SU-DHL-6 (cell line): ENCODE measurements at regions not wholly inside any gene's neighbourhood (a gene's known extent, or its start where the extent isn't known, plus 50 kb on each side); places are given as distances from the start of the nearest gene placed in this dataset.

Experiments
- H2AFZ ChIP-seq: fragments of 200-600 bp; sonication (generic); 2 replicates; pipeline ENCODE4 v1.6.1; 2014; ENCODE audit warnings: low read depth, mild to moderate bottlenecking, moderate library complexity, mixed read lengths, antibody characterized with exemption, low read length; ENCODE audit not compliant: severe bottlenecking
- H3F3A ChIP-seq: fragments of 200-600 bp; shearing (Covaris generic); 2 replicates; pipeline ENCODE4 v1.6.0; 2016; ENCODE audit warnings: antibody characterized with exemption, mild to moderate bottlenecking; ENCODE audit not compliant: insufficient read depth
- H3K27ac ChIP-seq: fragments of 200-600 bp; sonication (generic); 2 replicates; pipeline ENCODE4 v1.5.1; 2016; ENCODE audit warnings: low read depth, mild to moderate bottlenecking, low read length, moderate library complexity, mixed read lengths
- H3K27me3 ChIP-seq: fragments of 200-600 bp; sonication (generic), shearing (Covaris generic); 2 replicates; pipeline ENCODE4 v1.6.0; 2014; ENCODE audit warnings: mild to moderate bottlenecking, low read length
- H3K36me3 ChIP-seq: fragments of 200-600 bp; sonication (generic); 2 replicates; pipeline ENCODE4 v1.6.1; 2014; ENCODE audit warnings: mild to moderate bottlenecking, low read length, mixed read lengths
- H3K4me2 ChIP-seq: fragments of 300-600, 200-600 bp; shearing (Covaris generic), sonication (generic); 2 replicates; pipeline ENCODE4 v1.6.0; 2014; ENCODE audit warnings: low read length, low read depth, mild to moderate bottlenecking; ENCODE audit not compliant: poor library complexity, severe bottlenecking
- H3K4me3 ChIP-seq: fragments of 200-600 bp; sonication (generic); 2 replicates; pipeline ENCODE4 v1.5.1; 2014; ENCODE audit warnings: antibody characterized with exemption, low read length, mild to moderate bottlenecking, mixed read lengths; ENCODE audit not compliant: insufficient read depth, poor library complexity, severe bottlenecking
- H3K79me2 ChIP-seq: fragments of 200-600 bp; sonication (generic); 2 replicates; pipeline ENCODE4 v1.6.1; 2014; ENCODE audit warnings: mild to moderate bottlenecking, low read length, moderate library complexity; ENCODE audit not compliant: insufficient read depth
- H3K9ac ChIP-seq: fragments of 200-600 bp; sonication (generic); 2 replicates; pipeline ENCODE4 v1.7.0; 2014; ENCODE audit warnings: mild to moderate bottlenecking, low read length
- H3K9me2 ChIP-seq: fragments of 200-600 bp; sonication (generic); replicated peaks from 2 replicates; pipeline ENCODE4 v1.6.1; 2014; ENCODE audit warnings: low read length; ENCODE audit not compliant: insufficient read depth
- H3K9me3 ChIP-seq: fragments of 200-600 bp; sonication (generic); 2 replicates; pipeline ENCODE4 v1.6.1; 2014; ENCODE audit warnings: low read length, mixed read lengths; ENCODE audit not compliant: insufficient read depth
- H4K20me1 ChIP-seq: fragments of 200-600 bp; sonication (generic); 2 replicates; pipeline ENCODE4 v1.6.1; 2014; ENCODE audit warnings: low read depth, mild to moderate bottlenecking, antibody characterized with exemption, low read length, moderate library complexity, mixed read lengths
- EZH2phosphoT487 ChIP-seq: fragments of 200-600 bp; sonication (generic), shearing (Covaris generic); conservative IDR thresholded peaks from 2 replicates; pipeline ENCODE4 v1.6.1; 2018; ENCODE audit warnings: mild to moderate bottlenecking, antibody characterized with exemption, low read length, moderate library complexity, mixed read lengths
- TF ChIP-seq, protein P1 (sequence below): fragments of 200-600 bp; sonication (generic); IDR thresholded peaks from one replicate; pipeline ENCODE4 v1.5.1; 2017; ENCODE audit warnings: antibody characterized with exemption, mild to moderate bottlenecking, low read length, moderate library complexity; ENCODE audit not compliant: insufficient read depth, poor library complexity, severe bottlenecking

DNA sequence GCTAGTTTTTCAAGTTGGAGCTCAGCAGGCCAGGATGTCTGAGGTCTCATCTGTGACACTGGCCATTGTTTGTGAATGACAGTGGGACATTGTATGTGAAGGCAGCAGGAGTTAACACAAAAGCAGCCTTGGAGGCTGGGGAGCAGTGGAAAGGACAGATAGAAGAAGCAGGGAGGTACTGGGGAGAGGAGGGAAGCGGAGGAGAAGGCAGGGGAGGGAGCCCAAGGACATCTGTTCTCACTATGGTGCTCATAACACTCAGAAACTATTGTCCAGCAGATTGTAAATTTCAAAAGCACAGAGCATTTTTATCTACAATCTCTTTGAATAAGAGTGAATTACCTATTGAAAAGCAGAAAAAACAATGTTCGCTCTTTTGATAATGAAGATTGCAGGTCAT lies 253.6 kb upstream of the DIPK2B start:
- Histone ChIP-seq H3K9ac (no peak overlapping the region), H3K9me2 (no peaks in the 10 kb centered on the region), H3K79me2 (no peaks in the 10 kb centered on the region), H4K20me1 (no peaks in the 10 kb centered on the region), H3K4me3 (no peak overlapping the region), H3K27ac (no peak overlapping the region), H2AFZ (no peak overlapping the region), H3F3A (no peaks in the 10 kb centered on the region), H3K36me3 (no peaks in the 10 kb centered on the region), H3K9me3 (no peaks in the 10 kb centered on the region), H3K27me3 (no peaks in the 10 kb centered on the region), H3K4me2 (no peak overlapping the region)
- TF ChIP-seq EZH2phosphoT487 = no peak
- TF ChIP-seq, protein P1, sequence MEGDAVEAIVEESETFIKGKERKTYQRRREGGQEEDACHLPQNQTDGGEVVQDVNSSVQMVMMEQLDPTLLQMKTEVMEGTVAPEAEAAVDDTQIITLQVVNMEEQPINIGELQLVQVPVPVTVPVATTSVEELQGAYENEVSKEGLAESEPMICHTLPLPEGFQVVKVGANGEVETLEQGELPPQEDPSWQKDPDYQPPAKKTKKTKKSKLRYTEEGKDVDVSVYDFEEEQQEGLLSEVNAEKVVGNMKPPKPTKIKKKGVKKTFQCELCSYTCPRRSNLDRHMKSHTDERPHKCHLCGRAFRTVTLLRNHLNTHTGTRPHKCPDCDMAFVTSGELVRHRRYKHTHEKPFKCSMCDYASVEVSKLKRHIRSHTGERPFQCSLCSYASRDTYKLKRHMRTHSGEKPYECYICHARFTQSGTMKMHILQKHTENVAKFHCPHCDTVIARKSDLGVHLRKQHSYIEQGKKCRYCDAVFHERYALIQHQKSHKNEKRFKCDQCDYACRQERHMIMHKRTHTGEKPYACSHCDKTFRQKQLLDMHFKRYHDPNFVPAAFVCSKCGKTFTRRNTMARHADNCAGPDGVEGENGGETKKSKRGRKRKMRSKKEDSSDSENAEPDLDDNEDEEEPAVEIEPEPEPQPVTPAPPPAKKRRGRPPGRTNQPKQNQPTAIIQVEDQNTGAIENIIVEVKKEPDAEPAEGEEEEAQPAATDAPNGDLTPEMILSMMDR = no peak

DNA sequence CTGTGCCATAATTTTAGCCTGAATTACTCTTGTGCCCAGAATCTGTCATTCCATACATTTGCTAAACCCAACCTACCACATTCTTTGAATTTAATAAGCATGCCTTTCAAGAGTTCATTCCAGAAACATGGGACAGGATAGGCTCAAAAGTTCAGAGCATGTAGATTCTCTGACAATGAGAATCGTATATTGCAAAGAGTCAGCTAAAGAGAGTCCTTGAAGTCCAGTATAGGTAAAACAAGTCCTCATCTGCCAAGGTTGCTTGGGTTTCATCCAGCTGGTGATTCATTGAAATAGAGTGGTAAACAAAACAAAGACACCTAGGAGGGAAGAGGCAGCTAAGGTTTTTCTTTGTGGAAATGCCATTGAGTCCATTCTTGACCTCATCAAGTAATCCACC lies 249.3 kb upstream of the DIPK2B start:
- H3K36me3 ChIP-seq = no peaks in the 10 kb centered on the region
- H3K4me2 ChIP-seq = no peak overlapping the region
- H4K20me1 ChIP-seq = no peaks in the 10 kb centered on the region
- no peaks in the 10 kb centered on the region for H3K9me2 ChIP-seq
- no peak overlapping the region for H3K9ac ChIP-seq
- no peaks in the 10 kb centered on the region for H3F3A ChIP-seq
- no peak overlapping the region for H3K27ac ChIP-seq
- TF ChIP-seq, protein P1 = no peak
- no peak for TF ChIP-seq EZH2phosphoT487
- no peak overlapping the region for H3K4me3 ChIP-seq
- H3K27me3 ChIP-seq = no peaks in the 10 kb centered on the region
- no peaks in the 10 kb centered on the region for H3K9me3 ChIP-seq
- no peak overlapping the region for H2AFZ ChIP-seq
- no peaks in the 10 kb centered on the region for H3K79me2 ChIP-seq

DNA sequence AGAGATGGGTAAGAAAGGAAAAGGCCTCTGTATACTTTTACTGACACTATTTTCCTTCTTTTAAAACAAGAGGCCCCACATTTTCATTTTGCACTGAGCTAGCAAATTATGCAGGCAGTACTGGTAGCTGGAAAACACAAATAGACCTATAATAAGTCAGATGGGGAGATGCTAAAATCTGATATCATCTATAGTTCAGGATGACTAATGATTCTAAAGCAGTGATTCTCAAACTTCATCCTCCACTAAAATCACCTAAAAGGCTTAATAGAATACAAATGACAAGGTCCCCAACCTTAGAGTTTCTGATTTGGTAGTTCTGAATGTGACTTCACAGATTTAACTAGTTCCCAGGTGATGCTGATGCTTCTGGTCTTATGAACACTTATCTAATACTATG lies 247.3 kb upstream of the DIPK2B start:
- no peaks in the 10 kb centered on the region for H3F3A ChIP-seq
- no peaks in the 10 kb centered on the region for H3K36me3 ChIP-seq
- no peak overlapping the region for H3K4me3 ChIP-seq
- no peaks in the 10 kb centered on the region for H4K20me1 ChIP-seq
- no peak overlapping the region for H3K27ac ChIP-seq
- H3K9me3 ChIP-seq = no peaks in the 10 kb centered on the region
- H3K79me2 ChIP-seq = no peaks in the 10 kb centered on the region
- no peak overlapping the region for H2AFZ ChIP-seq
- H3K27me3 ChIP-seq = no peaks in the 10 kb centered on the region
- no peak overlapping the region for H3K4me2 ChIP-seq
- no peak overlapping the region for H3K9ac ChIP-seq
- H3K9me2 ChIP-seq = no peaks in the 10 kb centered on the region
- TF ChIP-seq, protein P1 = no peak
- no peak for TF ChIP-seq EZH2phosphoT487

DNA sequence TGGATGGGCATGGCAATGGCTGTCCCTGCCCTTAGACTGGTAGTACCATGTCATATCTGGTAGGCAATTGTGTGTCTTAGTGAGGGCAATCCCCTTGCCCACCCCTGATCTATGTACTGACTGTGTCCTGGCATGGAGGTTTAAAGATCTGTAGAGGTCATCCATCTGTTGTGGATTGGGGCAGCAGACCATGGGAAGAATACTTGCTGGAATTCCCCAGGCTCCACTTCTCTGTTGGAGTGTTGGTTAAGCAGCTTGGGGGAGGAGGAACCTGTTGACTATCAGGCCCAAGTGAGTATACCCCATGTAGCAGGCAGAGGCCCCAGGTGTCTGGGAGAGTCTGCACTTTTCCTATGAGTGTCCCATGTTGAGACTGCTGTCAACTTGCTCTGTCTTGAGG lies 246.7 kb upstream of the DIPK2B start:
- Histone ChIP-seq H3K79me2 (no peaks in the 10 kb centered on the region), H3K4me2 (no peak overlapping the region), H4K20me1 (no peaks in the 10 kb centered on the region), H3K9me2 (no peaks in the 10 kb centered on the region), H3K27me3 (no peaks in the 10 kb centered on the region), H3K9ac (no peak overlapping the region), H3K27ac (no peak overlapping the region), H2AFZ (no peak overlapping the region), H3K4me3 (no peak overlapping the region), H3F3A (no peaks in the 10 kb centered on the region), H3K9me3 (no peaks in the 10 kb centered on the region), H3K36me3 (no peaks in the 10 kb centered on the region)
- no peak for TF ChIP-seq EZH2phosphoT487
- TF ChIP-seq, protein P1 = no peak
